ENCODE measurements at regions not wholly inside any gene's neighbourhood (a gene's known extent, or its start where the extent isn't known, plus 50 kb on each side); places are given as distances from the start of the nearest gene placed in this dataset.

- no peak for TF ChIP-seq CTCF (IDR thresholded peaks at IDR 0.05)
- no peak for TF ChIP-seq POLR2AphosphoS5 (IDR thresholded peaks at IDR 0.05; ENCODE audit: insufficient read depth in 1 of 2, low read depth in 1 of 2)
- TF ChIP-seq POLR2A (IDR thresholded peaks at IDR 0.05), result no peak
These were observed 63.4 kb upstream of the IGF1 start for GRCh38 chr12:102543494-102544485.
